Lower leg skin (tissue), 4 donors: ENCODE measurements at regions not wholly inside any gene's neighbourhood (a gene's known extent, or its start where the extent isn't known, plus 50 kb on each side); places are given as distances from the start of the nearest gene placed in this dataset.

Experiments used
- DNase-seq, 2 donors: peaks; one replicate each; pipeline ENCODE4 v3.0.0-alpha.2; 2019; ENCODE audit warnings: low spot score in 2 of 2
- H3K4me3 ChIP-seq: fragments of 200-600 bp; sonication (generic); 2 replicates; pipeline ENCODE4 v1.5.1; 2017; ENCODE audit warnings: mild to moderate bottlenecking, low read depth; ENCODE audit not compliant: poor library complexity, severe bottlenecking
- POLR2A ChIP-seq, 2 donors: fragments of 450-650 bp; IDR thresholded peaks; one replicate each; pipeline ENCODE4 v1.6.1; 2016 to 2017; ENCODE audit warnings: antibody characterized with exemption in 2 of 2, mild to moderate bottlenecking in 1 of 2, moderate library complexity in 1 of 2
- WGBS, 2 donors: methylation state at CpG; one replicate each; pipeline ENCODE4 v1.1.5; 2018; 5-methylcytosine and 5-hydroxymethylcytosine counted together
- intact Hi-C: fragments of 100-400 bp; cut with DNase I; formaldehyde crosslinking; loops from one replicate; pipeline ENCODE4 v1.15.0; 2023; ENCODE audit warnings: low total_unique reads
- TF ChIP-seq, protein P1 (sequence below), 3 donors: fragments of 450-650 bp; IDR thresholded peaks; one replicate each; pipeline ENCODE4 v1.5.1; 2016; ENCODE audit warnings: antibody characterized with exemption in 3 of 3, mild to moderate bottlenecking in 3 of 3, moderate library complexity in 2 of 3

DNA sequence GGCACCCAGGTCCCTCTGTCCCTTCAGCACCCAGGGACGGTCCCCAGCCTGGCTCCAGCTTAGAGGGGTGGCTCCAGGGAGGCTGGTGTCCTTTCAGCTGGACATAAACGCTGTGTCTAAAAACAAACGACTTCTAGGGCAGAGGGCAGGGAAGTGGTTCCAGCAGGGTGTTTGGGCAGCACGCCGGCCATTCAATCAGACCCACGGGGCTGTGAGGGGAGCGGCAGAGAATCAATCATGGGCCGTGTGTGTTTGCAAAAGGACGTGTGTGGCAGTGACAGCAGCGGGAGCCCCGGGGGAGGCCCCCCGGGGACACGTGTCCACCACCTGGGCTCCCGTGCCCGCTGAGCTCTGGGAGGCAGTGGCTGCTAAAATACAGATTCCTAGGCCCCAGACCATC is 127.7 kb downstream of the MN1 start:
- intact Hi-C loops = no loop called here
- WGBS, 2 donors = 57 to 64% methylated on average over 15 of the region's 15 CpGs
- TF ChIP-seq POLR2A (IDR thresholded peaks at IDR 0.05) = no peak
- TF ChIP-seq, protein P1, sequence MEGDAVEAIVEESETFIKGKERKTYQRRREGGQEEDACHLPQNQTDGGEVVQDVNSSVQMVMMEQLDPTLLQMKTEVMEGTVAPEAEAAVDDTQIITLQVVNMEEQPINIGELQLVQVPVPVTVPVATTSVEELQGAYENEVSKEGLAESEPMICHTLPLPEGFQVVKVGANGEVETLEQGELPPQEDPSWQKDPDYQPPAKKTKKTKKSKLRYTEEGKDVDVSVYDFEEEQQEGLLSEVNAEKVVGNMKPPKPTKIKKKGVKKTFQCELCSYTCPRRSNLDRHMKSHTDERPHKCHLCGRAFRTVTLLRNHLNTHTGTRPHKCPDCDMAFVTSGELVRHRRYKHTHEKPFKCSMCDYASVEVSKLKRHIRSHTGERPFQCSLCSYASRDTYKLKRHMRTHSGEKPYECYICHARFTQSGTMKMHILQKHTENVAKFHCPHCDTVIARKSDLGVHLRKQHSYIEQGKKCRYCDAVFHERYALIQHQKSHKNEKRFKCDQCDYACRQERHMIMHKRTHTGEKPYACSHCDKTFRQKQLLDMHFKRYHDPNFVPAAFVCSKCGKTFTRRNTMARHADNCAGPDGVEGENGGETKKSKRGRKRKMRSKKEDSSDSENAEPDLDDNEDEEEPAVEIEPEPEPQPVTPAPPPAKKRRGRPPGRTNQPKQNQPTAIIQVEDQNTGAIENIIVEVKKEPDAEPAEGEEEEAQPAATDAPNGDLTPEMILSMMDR (IDR thresholded peaks at IDR 0.05) = no peak
- DNase-seq = no peak
- H3K4me3 ChIP-seq = no peak overlapping the region

DNA sequence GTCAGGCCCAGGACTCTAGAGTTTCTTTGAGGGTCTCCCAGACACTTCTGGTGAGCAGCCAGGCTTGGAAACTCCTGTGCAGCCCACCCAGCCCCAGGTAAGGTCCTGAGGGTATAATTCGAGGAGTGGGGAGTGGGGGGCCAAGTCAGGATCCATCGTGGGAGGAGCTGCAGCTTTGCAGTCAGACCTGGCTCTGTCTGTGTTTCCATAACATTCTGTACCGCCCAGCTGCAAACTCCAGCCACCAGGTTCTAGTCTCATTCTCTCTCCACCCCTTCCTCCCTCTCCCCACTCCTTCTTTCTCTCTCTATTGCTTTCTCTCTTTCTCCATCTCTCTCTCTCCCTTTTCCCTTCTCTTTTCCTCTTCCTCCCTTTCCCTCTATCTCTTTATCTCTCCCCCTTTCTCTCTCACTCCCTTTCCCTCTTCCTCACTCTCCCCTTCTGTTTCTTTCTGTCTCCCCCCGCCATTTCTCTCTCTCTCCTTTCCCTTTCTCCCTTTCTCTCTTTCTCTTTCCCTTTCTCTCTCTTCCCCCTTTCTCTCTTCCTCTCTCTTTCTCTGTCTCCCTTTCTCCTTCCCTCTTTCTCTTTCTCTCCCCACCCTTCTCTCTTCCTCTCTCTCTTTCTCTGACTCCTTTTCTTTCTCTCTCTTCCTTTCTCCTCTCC is 127.2 kb downstream of the MN1 start:
- DNase-seq = no peak
- no peak overlapping the region for H3K4me3 ChIP-seq
- intact Hi-C loops = no loop called here
- 47 to 66% methylated on average over 4 of the region's 4 CpGs for WGBS, 2 donors
- no peak for TF ChIP-seq POLR2A (IDR thresholded peaks at IDR 0.05)
- TF ChIP-seq, protein P1 (IDR thresholded peaks at IDR 0.05) = no peak

DNA sequence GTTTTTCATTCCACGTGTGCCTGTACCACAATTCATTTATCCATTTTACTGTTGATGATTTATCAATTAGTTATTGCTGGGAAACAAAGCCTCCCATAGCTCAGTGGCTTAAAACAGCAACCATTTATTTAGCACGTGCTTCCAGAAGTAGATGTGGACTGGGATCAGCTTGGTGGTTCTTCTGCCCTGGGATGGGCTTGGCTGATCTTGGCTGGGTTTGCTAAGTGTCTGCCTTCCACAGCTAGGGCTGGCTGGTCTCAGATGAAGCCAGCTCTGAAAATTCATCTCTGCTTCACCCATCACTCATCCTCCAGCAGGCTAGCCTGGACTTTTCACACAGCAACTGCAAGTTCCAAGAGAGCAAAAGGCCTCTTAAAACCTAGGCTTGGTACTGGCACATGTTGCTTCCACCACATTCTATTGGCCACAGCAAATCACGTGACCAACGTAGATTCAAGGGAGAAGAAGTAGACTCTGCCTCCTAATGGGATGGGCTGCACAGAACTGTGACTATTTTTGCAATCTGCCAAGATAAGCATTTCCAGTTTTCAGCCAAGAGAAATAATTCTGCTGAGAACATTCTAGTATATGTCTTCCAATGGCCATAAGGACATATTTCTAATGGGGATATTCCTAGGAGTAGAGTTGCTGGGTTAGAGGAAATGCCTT is 124.9 kb downstream of the MN1 start:
- WGBS, 2 donors = 88 to 89% methylated on average over 4 of the region's 4 CpGs
- no peak for TF ChIP-seq POLR2A (IDR thresholded peaks at IDR 0.05)
- TF ChIP-seq, protein P1 (IDR thresholded peaks at IDR 0.05) = no peak
- no peak overlapping the region for H3K4me3 ChIP-seq
- intact Hi-C loops = no loop called here
- DNase-seq = no peak

DNA sequence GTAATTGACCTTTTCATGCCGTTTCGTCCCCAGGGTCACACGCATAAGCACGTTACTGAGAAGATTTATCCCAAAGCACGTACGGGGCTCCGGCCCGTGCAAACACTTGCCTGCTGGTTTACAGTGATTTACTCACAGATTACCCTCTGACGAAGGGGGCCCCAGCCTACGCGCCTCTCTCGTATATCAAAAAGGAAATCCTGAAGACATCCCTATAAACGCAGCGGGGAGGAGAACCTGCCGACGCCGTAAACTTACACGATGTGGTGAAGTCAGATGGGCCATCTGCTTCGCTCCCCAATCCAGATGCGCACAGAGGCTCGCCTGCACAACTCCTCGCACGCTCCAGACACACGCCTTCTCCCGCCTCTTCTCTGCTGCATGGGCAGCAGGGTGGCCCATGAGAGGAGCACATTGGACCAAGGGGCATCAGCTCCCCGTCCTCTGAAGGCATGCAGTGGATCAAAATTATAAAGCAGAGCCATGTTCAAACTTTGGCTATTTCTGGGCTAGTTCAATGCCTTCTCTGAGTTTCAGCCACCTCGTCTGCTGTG is 123.6 kb downstream of the MN1 start:
- DNase-seq = no peak
- no peak overlapping the region for H3K4me3 ChIP-seq
- WGBS, 2 donors = 76% methylated on average over 27 of the region's 27 CpGs
- TF ChIP-seq, protein P1 (IDR thresholded peaks at IDR 0.05) = no peak
- TF ChIP-seq POLR2A (IDR thresholded peaks at IDR 0.05) = no peak
- intact Hi-C loops = no loop called here

DNA sequence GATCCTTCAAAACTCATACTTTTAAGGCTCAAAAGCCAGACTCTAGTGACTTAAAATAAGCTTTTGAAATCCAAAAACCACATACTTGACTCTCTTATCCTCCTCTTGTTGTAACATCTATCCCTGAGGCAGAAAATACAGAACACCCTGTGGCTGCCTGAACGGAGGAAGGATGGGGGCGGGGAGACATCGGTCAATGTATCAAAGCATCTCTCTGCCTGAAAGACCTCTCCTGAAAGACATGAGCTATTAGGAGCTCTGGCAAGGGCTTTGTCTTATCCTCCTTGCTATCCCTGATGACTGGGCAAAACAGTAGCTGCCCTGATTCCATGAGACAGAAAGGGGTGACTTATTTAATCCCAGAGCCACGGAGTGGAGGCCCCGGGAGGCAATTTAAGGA is 122.4 kb downstream of the MN1 start:
- intact Hi-C loops = no loop called here
- TF ChIP-seq, protein P1 (IDR thresholded peaks at IDR 0.05) = no peak
- TF ChIP-seq POLR2A (IDR thresholded peaks at IDR 0.05) = no peak
- no peak overlapping the region for H3K4me3 ChIP-seq
- WGBS, 2 donors = 82% methylated on average over 5 of the region's 5 CpGs
- no peak for DNase-seq
